OCI-LY7 (cell line): ENCODE measurements at regions not wholly inside any gene's neighbourhood (a gene's known extent, or its start where the extent isn't known, plus 50 kb on each side); places are given as distances from the start of the nearest gene placed in this dataset.

Experiments
- BruUV-seq: library from RNA; stranded (reverse); fragments of 400-500 nt; replicated peaks from 2 replicates; lab custom pipeline; 2021; lab: Mats Ljungman, UMichigan
- CTCF ChIA-PET: fragments of 300-600 bp; sonication (Branson Sonifier 250); formaldehyde crosslinking; loops from one replicate; lab custom pipeline; 2022; ENCODE audit warnings: antibody characterized with exemption; ENCODE audit not compliant: unreplicated experiment; lab: Charles Lee
- POLR2A ChIA-PET: fragments of 300-600 bp; sonication (Branson Sonifier 250); formaldehyde crosslinking; loops from one replicate; lab custom pipeline; 2022; ENCODE audit warnings: antibody characterized with exemption; lab: Charles Lee
- DNase-seq: peaks from one replicate; pipeline ENCODE4 v3.0.0-alpha.2; 2015; ENCODE audit warnings: low spot score
- H2AFZ ChIP-seq: fragments of 200-600 bp; sonication (generic), shearing (Covaris generic); 2 replicates; pipeline ENCODE4 v1.6.1; 2014; ENCODE audit warnings: mild to moderate bottlenecking, antibody characterized with exemption, low read length, moderate library complexity
- H3K27ac ChIP-seq: fragments of 200-600 bp; sonication (generic); 2 replicates; pipeline ENCODE4 v1.5.1; 2014; ENCODE audit warnings: mixed run types, low read depth, mild to moderate bottlenecking, moderate library complexity, low read length, inconsistent platforms; ENCODE audit not compliant: poor library complexity, severe bottlenecking
- H3K36me3 ChIP-seq: fragments of 200-600 bp; sonication (generic); 2 replicates; pipeline ENCODE4 v1.6.1; 2014; ENCODE audit warnings: mild to moderate bottlenecking, antibody characterized with exemption, low read length, moderate library complexity, mixed read lengths; ENCODE audit not compliant: insufficient read depth
- H3K4me1 ChIP-seq: fragments of 200-600 bp; sonication (generic); 2 replicates; pipeline ENCODE4 v1.5.1; 2014; ENCODE audit warnings: mild to moderate bottlenecking, low read length; ENCODE audit not compliant: insufficient read depth, poor library complexity, severe bottlenecking
- H3K4me2 ChIP-seq: fragments of 200-600 bp; sonication (generic); 2 replicates; pipeline ENCODE4 v1.6.1; 2014; ENCODE audit warnings: mild to moderate bottlenecking, low read length
- H3K4me3 ChIP-seq: fragments of 200-600 bp; sonication (generic); 2 replicates; pipeline ENCODE4 v1.5.1; 2014; ENCODE audit warnings: mild to moderate bottlenecking, low read depth, low read length; ENCODE audit not compliant: poor library complexity, severe bottlenecking
- H3K79me2 ChIP-seq: fragments of 200-600 bp; sonication (generic); 2 replicates; pipeline ENCODE4 v1.6.1; 2016; ENCODE audit warnings: low read depth, mild to moderate bottlenecking, low read length, moderate library complexity, mixed read lengths; ENCODE audit not compliant: insufficient read depth
- H3K9me2 ChIP-seq: fragments of 200-600 bp; sonication (generic); 2 replicates; pipeline ENCODE4 v1.6.1; 2016; ENCODE audit warnings: mild to moderate bottlenecking, low read length, mixed read lengths; ENCODE audit not compliant: insufficient read depth
- H3K9me3 ChIP-seq: fragments of 200-600 bp; sonication (generic); 2 replicates; pipeline ENCODE4 v1.6.1; 2014; ENCODE audit warnings: mild to moderate bottlenecking, mixed run types, low read length, mixed read lengths
- H4K20me1 ChIP-seq: fragments of 200-600 bp; sonication (generic); 2 replicates; pipeline ENCODE4 v1.6.1; 2014; ENCODE audit warnings: mild to moderate bottlenecking, antibody characterized with exemption, low read length, moderate library complexity, mixed read lengths; ENCODE audit not compliant: insufficient read depth
- CTCF ChIP-seq: fragments of 200-600 bp; sonication (generic); conservative IDR thresholded peaks from 2 replicates; pipeline ENCODE4 v1.5.1; 2014; ENCODE audit warnings: mild to moderate bottlenecking, antibody characterized with exemption, low read length, moderate library complexity, mixed read lengths
- EZH2phosphoT487 ChIP-seq: fragments of 200-600 bp; sonication (generic); IDR thresholded peaks from 2 replicates; pipeline ENCODE4 v1.6.1; 2018; ENCODE audit warnings: low read depth, borderline replicate concordance, mild to moderate bottlenecking, mixed run types, antibody characterized with exemption, low read length, moderate library complexity, mixed read lengths
- intact Hi-C: fragments of 100-400 bp; cut with micrococcal nuclease; formaldehyde crosslinking; loops from one replicate; pipeline ENCODE4 v1.10.0; 2022; ENCODE audit not compliant: unreplicated experiment

GRCh38 chr5:61280761-61281427, 51.2 kb upstream of the ZSWIM6 start:
- BruUV-seq: no TSS peak
- CTCF ChIA-PET: no interaction called here
- no peak overlapping the region for H2AFZ ChIP-seq

GRCh38 chr5:61281686-61282085, 50.4 kb upstream of the ZSWIM6 start:
- ChIA-PET POLR2A (no interaction called here), CTCF (no interaction called here)

More at GRCh38 chr5:61280761-61281427, 51.2 kb upstream of the ZSWIM6 start:
- no peak for DNase-seq
- intact Hi-C loops: no loop called here
- no peaks in the 10 kb centered on the region for H3K36me3 ChIP-seq
- no peaks in the 10 kb centered on the region for H3K79me2 ChIP-seq
- no peak overlapping the region for H3K27ac ChIP-seq
- no peaks in the 10 kb centered on the region for H3K4me1 ChIP-seq
- H3K9me3 ChIP-seq: no peaks in the 10 kb centered on the region
- H3K9me2 ChIP-seq: no peaks in the 10 kb centered on the region
- no peak overlapping the region for H3K4me3 ChIP-seq
- no peak overlapping the region for H3K4me2 ChIP-seq
- no peaks in the 10 kb centered on the region for H4K20me1 ChIP-seq
- TF ChIP-seq EZH2phosphoT487 (no peak), CTCF (no peak)
- POLR2A ChIA-PET: no interaction called here

More at GRCh38 chr5:61281686-61282085, 50.4 kb upstream of the ZSWIM6 start:
- H3K4me2 ChIP-seq: no peak overlapping the region
- H3K27ac ChIP-seq: no peak overlapping the region
- no peaks in the 10 kb centered on the region for H3K4me1 ChIP-seq
- H3K9me2 ChIP-seq: no peaks in the 10 kb centered on the region
- no peak for DNase-seq
- no peaks in the 10 kb centered on the region for H4K20me1 ChIP-seq
- H3K4me3 ChIP-seq: no peak overlapping the region
- intact Hi-C loops: no loop called here
- H3K36me3 ChIP-seq: no peaks in the 10 kb centered on the region
- no peaks in the 10 kb centered on the region for H3K79me2 ChIP-seq
- TF ChIP-seq EZH2phosphoT487: no peak
- TF ChIP-seq CTCF: no peak
- H3K9me3 ChIP-seq: no peaks in the 10 kb centered on the region
- H2AFZ ChIP-seq: no peak overlapping the region
- no TSS peak for BruUV-seq
